ENCODE measurements at regions not wholly inside any gene's neighbourhood (a gene's known extent, or its start where the extent isn't known, plus 50 kb on each side); places are given as distances from the start of the nearest gene placed in this dataset.

GRCh38 chr1:188220051-188220450 is 1391.3 kb downstream of the PLA2G4A start:
- 86% methylated on average over 1 of the region's 1 CpG for WGBS (ENCODE audit: missing lambda C conversion rate)
- no peak for DNase-seq (ENCODE audit: low read depth in 1 of 2, low spot score in 1 of 2)
- CTCF ChIA-PET = no interaction called here

GRCh38 chr1:188224263-188224662 is 1395.5 kb downstream of the PLA2G4A start:
- ChIA-PET POLR2A (no interaction called here), CTCF (no interaction called here)
- Histone ChIP-seq H3K27ac (no peak overlapping the region), H3K4me2 (no peak overlapping the region), H3K4me3 (no peak overlapping the region), H3K4me1 (no peaks in the 10 kb centered on the region), H3K9me3 (no peaks in the 10 kb centered on the region)
- no peak for FAIRE-seq
- TF ChIP-seq USF2 (IDR thresholded peaks at IDR 0.05) (no peak), EP300 (IDR thresholded peaks at IDR 0.05) (no peak), JUN (IDR thresholded peaks at IDR 0.05) (no peak), MAX (IDR thresholded peaks at IDR 0.05) (no peak), CBX8 (IDR thresholded peaks at IDR 0.05) (no peak), JUNB (IDR thresholded peaks at IDR 0.05) (no peak), NR3C1 (IDR thresholded peaks at IDR 0.05) (no peak), SREBF2 (IDR thresholded peaks at IDR 0.05) (no peak), ZNF302 (CRISPR knock-in tag; IDR thresholded peaks at IDR 0.05) (no peak), NPAS2 (CRISPR knock-in tag; IDR thresholded peaks at IDR 0.05; ENCODE audit: borderline replicate concordance) (no peak), HES2 (IDR thresholded peaks at IDR 0.05) (no peak), CHD4 (IDR thresholded peaks at IDR 0.05; ENCODE audit: borderline replicate concordance) (no peak), HDAC2 (IDR thresholded peaks at IDR 0.05) (no peak), POLR2A (IDR thresholded peaks at IDR 0.05; ENCODE audit: low read length) (no peak), FOSB (CRISPR knock-in tag; IDR thresholded peaks at IDR 0.05) (no peak), ESRRA (IDR thresholded peaks at IDR 0.05; ENCODE audit: borderline replicate concordance, low read length) (no peak)
- TF ChIP-seq, protein P1, sequence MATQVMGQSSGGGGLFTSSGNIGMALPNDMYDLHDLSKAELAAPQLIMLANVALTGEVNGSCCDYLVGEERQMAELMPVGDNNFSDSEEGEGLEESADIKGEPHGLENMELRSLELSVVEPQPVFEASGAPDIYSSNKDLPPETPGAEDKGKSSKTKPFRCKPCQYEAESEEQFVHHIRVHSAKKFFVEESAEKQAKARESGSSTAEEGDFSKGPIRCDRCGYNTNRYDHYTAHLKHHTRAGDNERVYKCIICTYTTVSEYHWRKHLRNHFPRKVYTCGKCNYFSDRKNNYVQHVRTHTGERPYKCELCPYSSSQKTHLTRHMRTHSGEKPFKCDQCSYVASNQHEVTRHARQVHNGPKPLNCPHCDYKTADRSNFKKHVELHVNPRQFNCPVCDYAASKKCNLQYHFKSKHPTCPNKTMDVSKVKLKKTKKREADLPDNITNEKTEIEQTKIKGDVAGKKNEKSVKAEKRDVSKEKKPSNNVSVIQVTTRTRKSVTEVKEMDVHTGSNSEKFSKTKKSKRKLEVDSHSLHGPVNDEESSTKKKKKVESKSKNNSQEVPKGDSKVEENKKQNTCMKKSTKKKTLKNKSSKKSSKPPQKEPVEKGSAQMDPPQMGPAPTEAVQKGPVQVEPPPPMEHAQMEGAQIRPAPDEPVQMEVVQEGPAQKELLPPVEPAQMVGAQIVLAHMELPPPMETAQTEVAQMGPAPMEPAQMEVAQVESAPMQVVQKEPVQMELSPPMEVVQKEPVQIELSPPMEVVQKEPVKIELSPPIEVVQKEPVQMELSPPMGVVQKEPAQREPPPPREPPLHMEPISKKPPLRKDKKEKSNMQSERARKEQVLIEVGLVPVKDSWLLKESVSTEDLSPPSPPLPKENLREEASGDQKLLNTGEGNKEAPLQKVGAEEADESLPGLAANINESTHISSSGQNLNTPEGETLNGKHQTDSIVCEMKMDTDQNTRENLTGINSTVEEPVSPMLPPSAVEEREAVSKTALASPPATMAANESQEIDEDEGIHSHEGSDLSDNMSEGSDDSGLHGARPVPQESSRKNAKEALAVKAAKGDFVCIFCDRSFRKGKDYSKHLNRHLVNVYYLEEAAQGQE (IDR thresholded peaks at IDR 0.05) = no peak
- TF ChIP-seq, protein P2, sequence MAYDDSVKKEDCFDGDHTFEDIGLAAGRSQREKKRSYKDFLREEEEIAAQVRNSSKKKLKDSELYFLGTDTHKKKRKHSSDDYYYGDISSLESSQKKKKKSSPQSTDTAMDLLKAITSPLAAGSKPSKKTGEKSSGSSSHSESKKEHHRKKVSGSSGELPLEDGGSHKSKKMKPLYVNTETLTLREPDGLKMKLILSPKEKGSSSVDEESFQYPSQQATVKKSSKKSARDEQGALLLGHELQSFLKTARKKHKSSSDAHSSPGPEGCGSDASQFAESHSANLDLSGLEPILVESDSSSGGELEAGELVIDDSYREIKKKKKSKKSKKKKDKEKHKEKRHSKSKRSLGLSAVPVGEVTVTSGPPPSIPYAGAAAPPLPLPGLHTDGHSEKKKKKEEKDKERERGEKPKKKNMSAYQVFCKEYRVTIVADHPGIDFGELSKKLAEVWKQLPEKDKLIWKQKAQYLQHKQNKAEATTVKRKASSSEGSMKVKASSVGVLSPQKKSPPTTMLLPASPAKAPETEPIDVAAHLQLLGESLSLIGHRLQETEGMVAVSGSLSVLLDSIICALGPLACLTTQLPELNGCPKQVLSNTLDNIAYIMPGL (CRISPR knock-in tag; IDR thresholded peaks at IDR 0.05; ENCODE audit: borderline replicate concordance) = no peak
- TF ChIP-seq, protein P3, sequence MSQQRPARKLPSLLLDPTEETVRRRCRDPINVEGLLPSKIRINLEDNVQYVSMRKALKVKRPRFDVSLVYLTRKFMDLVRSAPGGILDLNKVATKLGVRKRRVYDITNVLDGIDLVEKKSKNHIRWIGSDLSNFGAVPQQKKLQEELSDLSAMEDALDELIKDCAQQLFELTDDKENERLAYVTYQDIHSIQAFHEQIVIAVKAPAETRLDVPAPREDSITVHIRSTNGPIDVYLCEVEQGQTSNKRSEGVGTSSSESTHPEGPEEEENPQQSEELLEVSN (IDR thresholded peaks at IDR 0.05; ENCODE audit: borderline replicate concordance, low read depth) = no peak
- TF ChIP-seq, protein P4, sequence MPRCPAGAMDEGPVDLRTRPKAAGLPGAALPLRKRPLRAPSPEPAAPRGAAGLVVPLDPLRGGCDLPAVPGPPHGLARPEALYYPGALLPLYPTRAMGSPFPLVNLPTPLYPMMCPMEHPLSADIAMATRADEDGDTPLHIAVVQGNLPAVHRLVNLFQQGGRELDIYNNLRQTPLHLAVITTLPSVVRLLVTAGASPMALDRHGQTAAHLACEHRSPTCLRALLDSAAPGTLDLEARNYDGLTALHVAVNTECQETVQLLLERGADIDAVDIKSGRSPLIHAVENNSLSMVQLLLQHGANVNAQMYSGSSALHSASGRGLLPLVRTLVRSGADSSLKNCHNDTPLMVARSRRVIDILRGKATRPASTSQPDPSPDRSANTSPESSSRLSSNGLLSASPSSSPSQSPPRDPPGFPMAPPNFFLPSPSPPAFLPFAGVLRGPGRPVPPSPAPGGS (IDR thresholded peaks at IDR 0.05) = no peak
- no peak for DNase-seq (ENCODE audit: low read depth in 1 of 2, low spot score in 1 of 2)
- ATAC-seq = no peak

More at GRCh38 chr1:188220051-188220450, 1391.3 kb downstream of the PLA2G4A start:
- no peak for TF ChIP-seq SREBF2 (IDR thresholded peaks at IDR 0.05)
- TF ChIP-seq, protein P4 (IDR thresholded peaks at IDR 0.05) = no peak
- TF ChIP-seq, protein P1 (IDR thresholded peaks at IDR 0.05) = no peak
- TF ChIP-seq HOXB5 (CRISPR knock-in tag; IDR thresholded peaks at IDR 0.05) = no peak
- no peak for TF ChIP-seq JUNB (IDR thresholded peaks at IDR 0.05)
- Histone ChIP-seq H3K4me3 (no peak overlapping the region), H3K4me1 (no peaks in the 10 kb centered on the region), H3K4me2 (no peak overlapping the region), H3K9me3 (no peaks in the 10 kb centered on the region), H3K27ac (no peak overlapping the region)
- ATAC-seq (no peak), FAIRE-seq (no peak)
- POLR2A ChIA-PET = no interaction called here

Measured in A549 (cell line).